SK-N-SH (cell line): ENCODE measurements at regions not wholly inside any gene's neighbourhood (a gene's known extent, or its start where the extent isn't known, plus 50 kb on each side); places are given as distances from the start of the nearest gene placed in this dataset.

ENCODE experiments used
- CTCF ChIA-PET: fragments of 300-600, 350-600 bp; formaldehyde crosslinking; extraction: SDS; loops from one replicate; lab custom pipeline; 2021; lab: Yijun Ruan, JAX
- POLR2A ChIA-PET: fragments of 350-600 bp; sonication (Branson Sonifier 250); formaldehyde crosslinking; extraction: SDS; loops from one replicate; lab custom pipeline; 2020; ENCODE audit warnings: antibody characterized with exemption, inconsistent platforms; lab: Yijun Ruan, JAX
- DNase-seq: peaks from one replicate; pipeline ENCODE4 v3.0.0; 2012
- H2AFZ ChIP-seq: fragments of 200-600 bp; sonication (generic); 2 replicates; pipeline ENCODE4 v1.8.1; 2016; ENCODE audit warnings: antibody characterized with exemption, mild to moderate bottlenecking, low read depth
- H3F3A ChIP-seq: fragments of 200-600 bp; sonication (generic); replicated peaks from 2 replicates; pipeline ENCODE3; 2016; ENCODE audit warnings: antibody characterized with exemption, mild to moderate bottlenecking; ENCODE audit not compliant: insufficient read depth
- H3K27ac ChIP-seq, 2 experiments: fragments of 200-500 bp in 1 of 2; fragments of 200-600 bp in 1 of 2; sonication (Bioruptor generic) in 1 of 2; sonication (generic), shearing (Covaris generic) in 1 of 2; 2 replicates each; pipeline versions ENCODE4 v1.5.1 to v1.6.1; 2014 to 2016; ENCODE audit warnings: low read depth in 2 of 2, inconsistent platforms in 1 of 2, low read length in 1 of 2, mild to moderate bottlenecking in 1 of 2, mixed read lengths in 1 of 2
- H3K27me3 ChIP-seq: fragments of 200-600 bp; sonication (generic), shearing (Covaris generic); 2 replicates; pipeline ENCODE4 v1.6.1; 2016; ENCODE audit warnings: mixed run types; ENCODE audit not compliant: insufficient read depth
- H3K36me3 ChIP-seq, 2 experiments: fragments of 200-500 bp in 1 of 2; fragments of 200-600 bp in 1 of 2; sonication (Bioruptor generic) in 1 of 2; sonication (generic) in 1 of 2; replicated peaks in 1 of 2; 2 replicates each; pipeline versions ENCODE3 to v1.5.1; 2014 to 2016; ENCODE audit warnings: low read length in 1 of 2, mild to moderate bottlenecking in 1 of 2; ENCODE audit not compliant: insufficient read depth in 2 of 2, control insufficient read depth in 1 of 2
- H3K4me1 ChIP-seq, 2 experiments: fragments of 200-500 bp in 1 of 2; fragments of 200-600 bp in 1 of 2; sonication (Bioruptor generic) in 1 of 2; sonication (generic), shearing (Covaris generic) in 1 of 2; 2 replicates each; pipeline versions ENCODE4 v1.5.1 to v1.6.1; 2014 to 2016; ENCODE audit warnings: low read depth in 1 of 2, low read length in 1 of 2, mixed run types in 1 of 2; ENCODE audit not compliant: insufficient read depth in 2 of 2, control insufficient read depth in 1 of 2
- H3K4me2 ChIP-seq: fragments of 200-600 bp; sonication (generic), shearing (Covaris generic); 2 replicates; pipeline ENCODE4 v1.6.1; 2017; ENCODE audit warnings: mixed run types
- H3K4me3 ChIP-seq, 2 experiments: fragments of 200-500 bp in 1 of 2; fragments of 200-600 bp in 1 of 2; sonication (Bioruptor generic) in 1 of 2; sonication (generic), shearing (Covaris generic) in 1 of 2; 2 replicates each; pipeline versions ENCODE4 v1.5.1 to v1.8.1; 2014 to 2016; ENCODE audit warnings: low read depth in 2 of 2, inconsistent platforms in 1 of 2, low read length in 1 of 2, mild to moderate bottlenecking in 1 of 2, mixed read lengths in 1 of 2, moderate library complexity in 1 of 2
- H3K79me2 ChIP-seq: fragments of 200-600 bp; sonication (generic); 2 replicates; pipeline ENCODE4 v1.8.1; 2017; ENCODE audit warnings: mild to moderate bottlenecking; ENCODE audit not compliant: insufficient read depth
- H3K9ac ChIP-seq: fragments of 200-600 bp; sonication (generic); 2 replicates; pipeline ENCODE4 v1.6.1; 2017; ENCODE audit warnings: mixed run types
- H3K9me2 ChIP-seq: fragments of 200-600 bp; sonication (generic); 2 replicates; pipeline ENCODE4 v1.6.1; 2017; ENCODE audit warnings: mixed run types
- H3K9me3 ChIP-seq: fragments of 200-600 bp; sonication (generic); 2 replicates; pipeline ENCODE4 v1.6.1; 2017; ENCODE audit warnings: mixed run types, mild to moderate bottlenecking, moderate library complexity
- H4K20me1 ChIP-seq: fragments of 200-600 bp; sonication (generic); 2 replicates; pipeline ENCODE4 v1.6.1; 2017; ENCODE audit warnings: mild to moderate bottlenecking, mixed run types; ENCODE audit not compliant: insufficient read depth
- CHD2 ChIP-seq: fragments of 150-350 bp; IDR thresholded peaks from 2 replicates; pipeline ENCODE4 v1.6.1; 2018; ENCODE audit warnings: low read length; ENCODE audit not compliant: partially characterized antibody
- EP300 ChIP-seq, 2 experiments: IDR thresholded peaks; 2 replicates each; pipeline versions ENCODE4 v1.4.0 to v1.6.1; 2012; ENCODE audit warnings: borderline replicate concordance in 1 of 2, low read depth in 1 of 2, low read length in 1 of 2
- FOSL2 ChIP-seq: IDR thresholded peaks from 2 replicates; pipeline ENCODE4 v1.4.0; 2012; ENCODE audit warnings: low read depth, mild to moderate bottlenecking, moderate library complexity, borderline replicate concordance
- FOXJ3 ChIP-seq: sonication (generic); formaldehyde crosslinking; IDR thresholded peaks from 2 replicates; pipeline ENCODE4 v1.5.1; 2020; ENCODE audit warnings: mild to moderate bottlenecking, missing genetic modification reagents
- JUND ChIP-seq: IDR thresholded peaks from 2 replicates; pipeline ENCODE4 v1.4.0; 2012
- MAX ChIP-seq: IDR thresholded peaks from 2 replicates; pipeline ENCODE4 v1.4.0; 2012; ENCODE audit warnings: low read depth
- MEF2A ChIP-seq: IDR thresholded peaks from 2 replicates; pipeline ENCODE4 v1.4.0; 2012; ENCODE audit warnings: low read depth, borderline replicate concordance
- NRF1 ChIP-seq: IDR thresholded peaks from 2 replicates; pipeline ENCODE4 v1.6.1; 2012; ENCODE audit warnings: low read depth, mild to moderate bottlenecking, low read length
- RCOR1 ChIP-seq: fragments of 150-350 bp; IDR thresholded peaks from 2 replicates; pipeline ENCODE4 v1.6.1; 2017; ENCODE audit warnings: antibody characterized with exemption, low read length
- RXRA ChIP-seq: IDR thresholded peaks from 2 replicates; pipeline ENCODE4 v1.4.0; 2012; ENCODE audit warnings: low read depth, mild to moderate bottlenecking, borderline replicate concordance
- SIN3A ChIP-seq: IDR thresholded peaks from 2 replicates; pipeline ENCODE4 v1.6.1; 2012; ENCODE audit warnings: low read depth, mild to moderate bottlenecking, low read length, moderate library complexity, borderline replicate concordance
- SMC3 ChIP-seq: IDR thresholded peaks from 2 replicates; pipeline ENCODE4 v1.6.1; 2012; ENCODE audit warnings: low read depth, low read length, improper control_type of control experiment
- TCF12 ChIP-seq: IDR thresholded peaks from 2 replicates; pipeline ENCODE4 v1.4.0; 2012
- USF1 ChIP-seq: IDR thresholded peaks from 2 replicates; pipeline ENCODE4 v1.4.0; 2012; ENCODE audit warnings: low read depth, borderline replicate concordance
- WGBS: methylation state at CpG from one replicate; pipeline ENCODE4 v1.1.6; 2017; ENCODE audit warnings: low lambda C conversion rate; 5-methylcytosine and 5-hydroxymethylcytosine counted together
- TF ChIP-seq, protein P1 (sequence below): IDR thresholded peaks from 2 replicates; pipeline ENCODE4; 2012
- TF ChIP-seq, protein P2 (sequence below): IDR thresholded peaks from 2 replicates; pipeline ENCODE4 v1.6.1; 2012; ENCODE audit warnings: mild to moderate bottlenecking, low read depth, low read length, moderate library complexity

DNA sequence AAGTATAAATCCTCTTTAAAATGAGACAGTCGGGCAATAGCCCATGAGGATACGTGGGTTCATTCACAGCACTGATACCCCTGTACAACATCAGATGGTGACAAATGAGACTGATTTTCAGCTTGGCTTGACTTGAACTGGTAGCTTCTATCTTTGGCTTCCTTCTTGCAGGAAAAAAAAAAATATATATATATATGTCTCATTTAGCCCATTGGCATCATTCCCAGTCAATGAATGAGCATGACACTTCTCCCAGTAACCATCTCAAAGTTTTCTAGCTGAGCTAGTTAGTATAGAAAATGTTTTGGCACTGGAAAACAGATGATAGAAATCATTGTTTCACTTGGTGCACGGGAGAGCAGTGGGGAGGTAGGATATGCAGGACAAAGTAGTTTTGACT lies 222.5 kb upstream of the TAS2R1 start:
- no peak for TF ChIP-seq SIN3A
- no peak for TF ChIP-seq NRF1
- TF ChIP-seq TCF12, result no peak
- no peak for TF ChIP-seq MEF2A
- TF ChIP-seq JUND, result no peak
- no peak for TF ChIP-seq USF1
- no peak for TF ChIP-seq MAX
- TF ChIP-seq CHD2, result no peak
- TF ChIP-seq, protein P1, sequence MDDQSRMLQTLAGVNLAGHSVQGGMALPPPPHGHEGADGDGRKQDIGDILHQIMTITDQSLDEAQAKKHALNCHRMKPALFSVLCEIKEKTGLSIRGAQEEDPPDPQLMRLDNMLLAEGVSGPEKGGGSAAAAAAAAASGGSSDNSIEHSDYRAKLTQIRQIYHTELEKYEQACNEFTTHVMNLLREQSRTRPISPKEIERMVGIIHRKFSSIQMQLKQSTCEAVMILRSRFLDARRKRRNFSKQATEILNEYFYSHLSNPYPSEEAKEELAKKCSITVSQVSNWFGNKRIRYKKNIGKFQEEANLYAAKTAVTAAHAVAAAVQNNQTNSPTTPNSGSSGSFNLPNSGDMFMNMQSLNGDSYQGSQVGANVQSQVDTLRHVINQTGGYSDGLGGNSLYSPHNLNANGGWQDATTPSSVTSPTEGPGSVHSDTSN, result no peak
- TF ChIP-seq EP300 (IDR thresholded peaks at IDR 0.05; ENCODE audit: borderline replicate concordance in 1 of 2, low read depth in 1 of 2, low read length in 1 of 2), result no peak
- TF ChIP-seq, protein P2, sequence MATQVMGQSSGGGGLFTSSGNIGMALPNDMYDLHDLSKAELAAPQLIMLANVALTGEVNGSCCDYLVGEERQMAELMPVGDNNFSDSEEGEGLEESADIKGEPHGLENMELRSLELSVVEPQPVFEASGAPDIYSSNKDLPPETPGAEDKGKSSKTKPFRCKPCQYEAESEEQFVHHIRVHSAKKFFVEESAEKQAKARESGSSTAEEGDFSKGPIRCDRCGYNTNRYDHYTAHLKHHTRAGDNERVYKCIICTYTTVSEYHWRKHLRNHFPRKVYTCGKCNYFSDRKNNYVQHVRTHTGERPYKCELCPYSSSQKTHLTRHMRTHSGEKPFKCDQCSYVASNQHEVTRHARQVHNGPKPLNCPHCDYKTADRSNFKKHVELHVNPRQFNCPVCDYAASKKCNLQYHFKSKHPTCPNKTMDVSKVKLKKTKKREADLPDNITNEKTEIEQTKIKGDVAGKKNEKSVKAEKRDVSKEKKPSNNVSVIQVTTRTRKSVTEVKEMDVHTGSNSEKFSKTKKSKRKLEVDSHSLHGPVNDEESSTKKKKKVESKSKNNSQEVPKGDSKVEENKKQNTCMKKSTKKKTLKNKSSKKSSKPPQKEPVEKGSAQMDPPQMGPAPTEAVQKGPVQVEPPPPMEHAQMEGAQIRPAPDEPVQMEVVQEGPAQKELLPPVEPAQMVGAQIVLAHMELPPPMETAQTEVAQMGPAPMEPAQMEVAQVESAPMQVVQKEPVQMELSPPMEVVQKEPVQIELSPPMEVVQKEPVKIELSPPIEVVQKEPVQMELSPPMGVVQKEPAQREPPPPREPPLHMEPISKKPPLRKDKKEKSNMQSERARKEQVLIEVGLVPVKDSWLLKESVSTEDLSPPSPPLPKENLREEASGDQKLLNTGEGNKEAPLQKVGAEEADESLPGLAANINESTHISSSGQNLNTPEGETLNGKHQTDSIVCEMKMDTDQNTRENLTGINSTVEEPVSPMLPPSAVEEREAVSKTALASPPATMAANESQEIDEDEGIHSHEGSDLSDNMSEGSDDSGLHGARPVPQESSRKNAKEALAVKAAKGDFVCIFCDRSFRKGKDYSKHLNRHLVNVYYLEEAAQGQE, result no peak
- no peak for TF ChIP-seq SMC3
- TF ChIP-seq FOXJ3 (CRISPR knock-in tag), result no peak
- no peak for TF ChIP-seq RXRA
- no peak for TF ChIP-seq RCOR1
- TF ChIP-seq FOSL2, result no peak
- TF ChIP-seq, all 33 proteins: peak for 0
- Histone ChIP-seq H3K9ac (no peak overlapping the region), H3K9me2 (no peaks in the 10 kb centered on the region), H3K79me2 (no peaks in the 10 kb centered on the region), H4K20me1 (no peaks in the 10 kb centered on the region), H3K4me2 (no peak overlapping the region), H3F3A (no peaks in the 10 kb centered on the region), H3K36me3 (no peaks in the 10 kb centered on the region), H3K4me1 (peaks cover 3 to 6% of the 10 kb centered on the region in 2 experiments; a peak in 1 of 4 replicates), H3K27ac (no peak overlapping the region), H3K4me3 (no peak overlapping the region), H3K27me3 (no peaks in the 10 kb centered on the region), H3K9me3 (no peaks in the 10 kb centered on the region), H2AFZ (no peak overlapping the region)
- POLR2A ChIA-PET, result no interaction called here
- WGBS, result 51% methylated on average over 3 of the region's 3 CpGs
- CTCF ChIA-PET, result no interaction called here
- no peak for DNase-seq
